Testis (tissue), 2 donors: ENCODE measurements at regions not wholly inside any gene's neighbourhood (a gene's known extent, or its start where the extent isn't known, plus 50 kb on each side); places are given as distances from the start of the nearest gene placed in this dataset.

ENCODE experiments used
- POLR2A ChIP-seq: fragments of 450-650 bp; IDR thresholded peaks from one replicate; pipeline ENCODE4 v1.6.1; 2017; ENCODE audit warnings: antibody characterized with exemption, mild to moderate bottlenecking, moderate library complexity
- TF ChIP-seq, protein P1 (sequence below), 3 experiments: fragments of 450-650 bp in 2 of 3; fragments of 200-600 bp in 1 of 3; sonication (generic) in 1 of 3; IDR thresholded peaks; one replicate each; pipeline ENCODE4 v1.5.1; 2016 to 2019; ENCODE audit warnings: antibody characterized with exemption in 3 of 3, mild to moderate bottlenecking in 2 of 3, moderate library complexity in 1 of 3

DNA sequence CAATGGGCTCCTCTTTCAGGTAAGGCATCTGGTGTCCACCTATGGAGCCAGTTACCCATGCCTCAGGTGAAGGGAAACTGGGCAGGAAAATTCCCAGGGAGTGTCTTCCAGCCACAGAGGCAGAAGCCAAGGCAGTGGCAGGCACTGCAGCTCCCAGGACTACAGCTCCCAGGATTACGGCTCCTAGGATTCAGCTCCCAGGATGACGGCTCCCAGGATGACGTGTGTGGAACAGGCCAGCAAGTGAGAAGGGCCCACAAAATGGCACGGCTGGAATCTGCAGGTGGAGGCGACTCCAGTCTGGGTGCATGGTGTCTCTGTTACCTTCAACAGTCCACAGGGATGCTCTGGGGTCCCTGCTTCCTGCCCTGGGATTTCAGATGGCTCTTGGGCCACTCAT is 92.1 kb downstream of the PTGR3 start:
- no peak for TF ChIP-seq POLR2A
- TF ChIP-seq, protein P1, sequence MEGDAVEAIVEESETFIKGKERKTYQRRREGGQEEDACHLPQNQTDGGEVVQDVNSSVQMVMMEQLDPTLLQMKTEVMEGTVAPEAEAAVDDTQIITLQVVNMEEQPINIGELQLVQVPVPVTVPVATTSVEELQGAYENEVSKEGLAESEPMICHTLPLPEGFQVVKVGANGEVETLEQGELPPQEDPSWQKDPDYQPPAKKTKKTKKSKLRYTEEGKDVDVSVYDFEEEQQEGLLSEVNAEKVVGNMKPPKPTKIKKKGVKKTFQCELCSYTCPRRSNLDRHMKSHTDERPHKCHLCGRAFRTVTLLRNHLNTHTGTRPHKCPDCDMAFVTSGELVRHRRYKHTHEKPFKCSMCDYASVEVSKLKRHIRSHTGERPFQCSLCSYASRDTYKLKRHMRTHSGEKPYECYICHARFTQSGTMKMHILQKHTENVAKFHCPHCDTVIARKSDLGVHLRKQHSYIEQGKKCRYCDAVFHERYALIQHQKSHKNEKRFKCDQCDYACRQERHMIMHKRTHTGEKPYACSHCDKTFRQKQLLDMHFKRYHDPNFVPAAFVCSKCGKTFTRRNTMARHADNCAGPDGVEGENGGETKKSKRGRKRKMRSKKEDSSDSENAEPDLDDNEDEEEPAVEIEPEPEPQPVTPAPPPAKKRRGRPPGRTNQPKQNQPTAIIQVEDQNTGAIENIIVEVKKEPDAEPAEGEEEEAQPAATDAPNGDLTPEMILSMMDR (IDR thresholded peaks at IDR 0.05): no peak
